Smooth muscle cell (in vitro differentiated cells): ENCODE measurements at regions not wholly inside any gene's neighbourhood (a gene's known extent, or its start where the extent isn't known, plus 50 kb on each side); places are given as distances from the start of the nearest gene placed in this dataset.

ENCODE experiments used
- DNase-seq: peaks from one replicate; lab custom pipeline; 2025; ENCODE audit not compliant: unreplicated experiment; lab: John Stamatoyannopoulos, UW
- H2AFZ ChIP-seq: fragments of 200-600 bp; sonication (generic); 2 replicates; pipeline ENCODE4 v1.6.0; 2016; ENCODE audit warnings: antibody characterized with exemption, low read depth, mild to moderate bottlenecking
- H3F3A ChIP-seq: fragments of 200-600 bp; sonication (generic); 2 replicates; pipeline ENCODE4 v1.6.0; 2017; ENCODE audit warnings: antibody characterized with exemption, low read depth
- H3K27ac ChIP-seq: fragments of 200-600 bp; sonication (generic); 2 replicates; pipeline ENCODE4 v1.5.1; 2016; ENCODE audit warnings: low read depth, mild to moderate bottlenecking
- H3K27me3 ChIP-seq: fragments of 200-600 bp; sonication (generic); 2 replicates; pipeline ENCODE4 v1.6.1; 2016; ENCODE audit warnings: low read depth, mild to moderate bottlenecking
- H3K36me3 ChIP-seq: fragments of 200-600 bp; sonication (generic); 2 replicates; pipeline ENCODE4 v1.5.1; 2016; ENCODE audit warnings: low read depth
- H3K4me1 ChIP-seq: fragments of 200-600 bp; sonication (generic); 2 replicates; pipeline ENCODE4 v1.5.1; 2016; ENCODE audit warnings: low read depth
- H3K4me2 ChIP-seq: fragments of 200-600 bp; sonication (generic); 2 replicates; pipeline ENCODE4 v1.6.0; 2016; ENCODE audit warnings: mild to moderate bottlenecking
- H3K4me3 ChIP-seq: fragments of 200-600 bp; sonication (generic); 2 replicates; pipeline ENCODE4 v1.5.1; 2016; ENCODE audit warnings: mild to moderate bottlenecking
- H3K79me2 ChIP-seq: fragments of 200-600 bp; sonication (generic); 2 replicates; pipeline ENCODE4 v1.6.0; 2016; ENCODE audit warnings: low read depth, mild to moderate bottlenecking
- H3K9ac ChIP-seq: fragments of 200-600 bp; sonication (generic); 2 replicates; pipeline ENCODE4 v1.6.0; 2016; ENCODE audit warnings: low read depth
- H3K9me3 ChIP-seq: fragments of 200-600 bp; sonication (generic); replicated peaks from 2 replicates; pipeline ENCODE4 v1.5.1; 2016; ENCODE audit warnings: low read depth
- H4K20me1 ChIP-seq: fragments of 200-600 bp; sonication (generic); 2 replicates; pipeline ENCODE4 v1.6.0; 2016; ENCODE audit warnings: low read depth
- CTCF ChIP-seq: fragments of 200-600 bp; sonication (generic); IDR thresholded peaks from 2 replicates; pipeline ENCODE4 v1.5.1; 2017; ENCODE audit warnings: borderline replicate concordance, mild to moderate bottlenecking, antibody characterized with exemption; ENCODE audit not compliant: insufficient read depth, poor library complexity, severe bottlenecking
- WGBS: methylation state at CpG from one replicate; pipeline ENCODE4 v1.1.7; 2016; ENCODE audit warnings: low lambda C conversion rate; 5-methylcytosine and 5-hydroxymethylcytosine counted together

GRCh38 chr2:64817453-64817852 is 163.7 kb upstream of the SERTAD2 start:
- DNase-seq = no peak
- H3K4me2 ChIP-seq = no peak overlapping the region
- H3K27me3 ChIP-seq = no peaks in the 10 kb centered on the region
- no peak overlapping the region for H3K9ac ChIP-seq
- no peak for TF ChIP-seq CTCF
- H3K27ac ChIP-seq = no peak overlapping the region
- H3K4me3 ChIP-seq = no peak overlapping the region
- H3K36me3 ChIP-seq = no peaks in the 10 kb centered on the region
- no peaks in the 10 kb centered on the region for H4K20me1 ChIP-seq
- no peak overlapping the region for H2AFZ ChIP-seq
- WGBS = 91% methylated on average over 4 of the region's 4 CpGs
- H3K4me1 ChIP-seq = peaks cover 13% of the 10 kb centered on the region
- no peaks in the 10 kb centered on the region for H3K79me2 ChIP-seq
- H3K9me3 ChIP-seq = no peaks in the 10 kb centered on the region
- no peaks in the 10 kb centered on the region for H3F3A ChIP-seq

GRCh38 chr2:64818664-64819060 is 164.9 kb upstream of the SERTAD2 start:
- Histone ChIP-seq H3K4me2 (no peak overlapping the region), H3K79me2 (no peaks in the 10 kb centered on the region), H3K27ac (no peak overlapping the region), H3K27me3 (no peaks in the 10 kb centered on the region), H3K4me3 (no peak overlapping the region), H3K4me1 (peaks cover 5% of the 10 kb centered on the region), H3K36me3 (no peaks in the 10 kb centered on the region), H2AFZ (no peak overlapping the region), H3F3A (no peaks in the 10 kb centered on the region), H3K9me3 (no peaks in the 10 kb centered on the region), H4K20me1 (no peaks in the 10 kb centered on the region), H3K9ac (no peak overlapping the region)
- DNase-seq = no peak
- no peak for TF ChIP-seq CTCF
- WGBS = 46% methylated on average over 4 of the region's 4 CpGs

- no peaks in the 10 kb centered on the region for H4K20me1 ChIP-seq
- no peak overlapping the region for H3K27ac ChIP-seq
- H3K9me3 ChIP-seq = no peaks in the 10 kb centered on the region
- WGBS = 93% methylated on average over 2 of the region's 2 CpGs
- no peak for TF ChIP-seq CTCF
- no peaks in the 10 kb centered on the region for H3K36me3 ChIP-seq
- H3K4me2 ChIP-seq = no peak overlapping the region
- H2AFZ ChIP-seq = no peak overlapping the region
- no peak overlapping the region for H3K9ac ChIP-seq
- no peaks in the 10 kb centered on the region for H3K4me1 ChIP-seq
- H3K27me3 ChIP-seq = no peaks in the 10 kb centered on the region
- no peak for DNase-seq
- H3K4me3 ChIP-seq = no peak overlapping the region
- no peaks in the 10 kb centered on the region for H3F3A ChIP-seq
- H3K79me2 ChIP-seq = no peaks in the 10 kb centered on the region
These were observed 165.6 kb upstream of the SERTAD2 start for GRCh38 chr2:64819361-64819760.

- Histone ChIP-seq H3K9ac (no peak overlapping the region), H3F3A (no peaks in the 10 kb centered on the region), H3K4me1 (no peaks in the 10 kb centered on the region), H4K20me1 (no peaks in the 10 kb centered on the region), H2AFZ (no peak overlapping the region), H3K27ac (no peak overlapping the region), H3K27me3 (no peaks in the 10 kb centered on the region), H3K36me3 (no peaks in the 10 kb centered on the region), H3K4me2 (no peak overlapping the region), H3K4me3 (no peak overlapping the region), H3K9me3 (no peaks in the 10 kb centered on the region), H3K79me2 (no peaks in the 10 kb centered on the region)
- no peak for DNase-seq
- 77% methylated on average over 11 of the region's 11 CpGs for WGBS
- TF ChIP-seq CTCF = no peak
These were observed 166.3 kb upstream of the SERTAD2 start for GRCh38 chr2:64819774-64820688.
